ENCODE measurements at regions not wholly inside any gene's neighbourhood (a gene's known extent, or its start where the extent isn't known, plus 50 kb on each side); places are given as distances from the start of the nearest gene placed in this dataset.

DNA sequence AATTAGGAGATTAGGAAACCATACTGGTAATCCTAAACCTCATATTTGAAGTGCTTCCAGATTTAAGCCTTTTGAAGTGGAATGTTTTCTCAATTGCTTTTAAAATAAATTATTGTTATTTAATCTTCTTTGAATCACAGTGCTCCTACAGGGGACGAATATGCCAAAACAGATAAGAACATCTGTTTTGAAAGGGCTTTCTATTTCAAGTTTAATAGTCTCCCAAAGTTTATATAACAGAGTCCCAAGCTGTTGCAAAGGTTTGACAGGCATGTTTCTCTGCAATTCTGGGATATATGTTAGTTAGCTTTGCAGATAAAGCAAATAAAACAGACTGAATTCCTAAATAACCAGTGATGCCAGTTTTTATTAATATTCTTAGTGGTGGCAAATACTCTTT, 803.7 kb downstream of the TLE4 start:
- no peaks in the 10 kb centered on the region for H3K27me3 ChIP-seq
- H3K4me1 ChIP-seq: peaks cover 15% of the 10 kb centered on the region
- H3K27ac ChIP-seq: no peak overlapping the region
- no peak overlapping the region for H3K4me2 ChIP-seq
- no peaks in the 10 kb centered on the region for H3K36me3 ChIP-seq
- H4K20me1 ChIP-seq: no peaks in the 10 kb centered on the region
- no peak overlapping the region for H3K9ac ChIP-seq
- no peak overlapping the region for H3K4me3 ChIP-seq
- no peak for TF ChIP-seq Cebpa-rat (IDR thresholded peaks at IDR 0.05)
- no peaks in the 10 kb centered on the region for H3K9me3 ChIP-seq

DNA sequence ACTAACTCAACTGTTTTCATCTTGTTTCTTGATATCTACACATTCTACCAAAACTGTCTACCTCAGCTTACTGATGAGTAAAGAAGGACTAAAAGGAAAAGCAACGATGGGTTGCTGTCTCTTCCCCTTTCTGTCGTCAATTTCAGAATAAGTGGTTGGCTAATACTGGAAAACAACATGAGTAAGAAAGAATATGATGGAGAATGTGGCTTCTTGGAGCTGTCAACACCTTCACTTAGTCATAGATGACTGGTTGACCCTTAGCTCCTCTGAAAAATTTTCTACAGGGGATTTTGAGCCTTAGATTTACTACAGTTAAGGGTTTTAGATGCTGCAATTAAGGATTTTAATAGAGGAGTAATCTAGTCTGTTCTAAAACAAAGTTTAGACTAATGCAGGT, 797.9 kb downstream of the TLE4 start:
- H4K20me1 ChIP-seq: no peaks in the 10 kb centered on the region
- no peaks in the 10 kb centered on the region for H3K9me3 ChIP-seq
- H3K27ac ChIP-seq: no peak overlapping the region
- no peak overlapping the region for H3K4me3 ChIP-seq
- no peaks in the 10 kb centered on the region for H3K4me1 ChIP-seq
- no peak overlapping the region for H3K9ac ChIP-seq
- H3K36me3 ChIP-seq: no peaks in the 10 kb centered on the region
- no peak overlapping the region for H3K4me2 ChIP-seq
- H3K27me3 ChIP-seq: no peaks in the 10 kb centered on the region
- TF ChIP-seq Cebpa-rat (IDR thresholded peaks at IDR 0.05): no peak

DNA sequence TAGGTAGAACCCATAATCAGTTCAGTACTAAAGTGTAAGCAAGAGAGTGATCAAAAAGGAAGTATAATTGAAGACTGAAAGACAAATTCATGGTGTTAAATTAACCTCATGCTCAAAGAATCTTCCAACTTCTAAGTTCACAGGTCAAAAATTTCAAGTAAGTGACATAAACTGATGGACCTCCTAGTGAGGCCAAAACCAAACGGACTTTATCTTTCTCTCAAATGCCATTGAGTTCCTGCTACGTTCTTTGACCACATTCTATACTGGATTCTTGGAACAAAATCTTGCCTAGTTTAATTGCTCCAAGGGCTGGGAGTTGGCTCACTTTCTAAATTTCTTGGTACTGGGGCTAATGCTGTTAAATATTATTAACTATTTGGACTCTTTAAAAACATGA, 794.9 kb downstream of the TLE4 start:
- H3K36me3 ChIP-seq: no peaks in the 10 kb centered on the region
- no peaks in the 10 kb centered on the region for H4K20me1 ChIP-seq
- TF ChIP-seq Cebpa-rat (IDR thresholded peaks at IDR 0.05): no peak

DNA sequence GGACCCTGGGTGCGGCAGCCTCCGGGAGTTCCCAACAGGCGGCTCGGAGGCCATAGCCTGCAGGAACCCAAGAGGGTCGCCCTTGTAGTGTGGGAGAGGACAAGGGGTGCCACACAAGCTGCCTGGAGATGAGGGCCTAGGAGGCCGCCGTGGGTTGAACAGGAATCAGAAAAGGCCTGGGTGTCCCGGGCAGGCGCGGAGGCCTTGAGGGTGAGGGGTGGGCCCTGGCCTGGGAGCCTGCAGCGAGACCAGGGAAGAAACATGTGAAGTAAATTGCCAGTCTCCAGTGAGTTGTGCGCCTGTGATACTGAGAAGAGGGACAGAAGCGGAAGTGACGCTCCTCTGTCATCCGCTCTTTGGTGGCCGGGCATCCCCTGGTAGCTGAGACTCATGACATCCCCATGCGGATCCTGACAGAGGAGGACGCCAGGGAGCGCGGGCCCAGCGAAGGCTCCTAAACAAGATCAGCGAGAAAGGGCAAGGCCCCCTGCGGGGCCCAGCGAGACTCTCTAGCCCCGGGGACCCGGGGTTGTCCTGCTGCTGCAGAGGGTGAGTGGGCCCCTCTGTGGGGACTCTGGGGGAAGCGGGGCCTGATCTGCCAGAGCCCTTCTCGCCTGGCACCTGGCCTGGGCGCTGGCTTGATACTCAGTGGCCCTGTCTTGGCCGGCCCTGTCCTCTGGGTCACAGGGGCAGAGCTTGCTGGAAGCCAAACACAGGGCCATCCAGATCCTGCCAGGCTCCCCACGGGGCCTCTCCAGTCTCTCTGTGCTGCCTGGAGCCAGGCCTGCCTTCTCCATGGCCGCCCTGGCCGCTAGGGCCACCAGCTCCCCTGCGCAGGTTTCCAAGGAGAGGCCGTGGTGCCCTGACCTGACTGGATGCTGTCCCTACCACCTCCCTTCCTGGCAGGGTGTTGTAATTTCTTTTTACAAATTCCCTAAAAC, 788.4 kb downstream of the TLE4 start:
- Histone ChIP-seq H4K20me1 (no peaks in the 10 kb centered on the region), H3K27me3 (no peaks in the 10 kb centered on the region), H3K9me3 (no peaks in the 10 kb centered on the region), H3K4me2 (no peak overlapping the region), H3K4me3 (no peak overlapping the region), H3K36me3 (no peaks in the 10 kb centered on the region), H3K4me1 (no peaks in the 10 kb centered on the region), H3K27ac (no peak overlapping the region), H3K9ac (no peak overlapping the region)
- no peak for TF ChIP-seq Cebpa-rat (IDR thresholded peaks at IDR 0.05)

More for the DNA sequence above, 794.9 kb downstream of the TLE4 start:
- no peak overlapping the region for H3K9ac ChIP-seq
- no peaks in the 10 kb centered on the region for H3K9me3 ChIP-seq
- H3K4me1 ChIP-seq: no peaks in the 10 kb centered on the region
- H3K4me2 ChIP-seq: no peak overlapping the region
- no peaks in the 10 kb centered on the region for H3K27me3 ChIP-seq
- no peak overlapping the region for H3K4me3 ChIP-seq
- H3K27ac ChIP-seq: no peak overlapping the region

DNA sequence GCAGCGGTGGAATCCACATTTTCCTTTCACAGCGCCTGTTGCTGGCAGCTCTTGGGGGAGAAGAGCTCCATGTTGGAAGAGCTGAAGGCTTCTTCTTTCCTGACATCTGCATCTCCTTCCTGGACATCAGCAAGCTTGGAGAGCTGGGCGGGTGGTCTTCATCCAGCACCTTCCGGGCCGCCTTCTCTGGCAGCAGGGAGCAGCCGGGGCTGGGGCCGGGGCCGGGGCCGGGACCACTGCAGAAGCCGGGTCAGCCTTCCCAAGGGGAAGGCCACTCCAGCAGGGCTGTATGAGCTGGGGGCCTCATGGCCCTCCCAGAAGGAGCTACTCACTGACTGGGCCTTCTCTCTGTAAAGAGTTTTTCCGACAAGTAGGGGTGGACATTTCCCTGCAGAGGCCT, 787.5 kb downstream of the TLE4 start:
- no peak for TF ChIP-seq Cebpa-rat (IDR thresholded peaks at IDR 0.05)
- H4K20me1 ChIP-seq: no peaks in the 10 kb centered on the region
- H3K4me3 ChIP-seq: no peak overlapping the region
- no peaks in the 10 kb centered on the region for H3K4me1 ChIP-seq
- H3K9ac ChIP-seq: no peak overlapping the region
- H3K9me3 ChIP-seq: no peaks in the 10 kb centered on the region
- H3K27ac ChIP-seq: no peak overlapping the region
- H3K4me2 ChIP-seq: no peak overlapping the region
- H3K36me3 ChIP-seq: no peaks in the 10 kb centered on the region
- H3K27me3 ChIP-seq: no peaks in the 10 kb centered on the region

DNA sequence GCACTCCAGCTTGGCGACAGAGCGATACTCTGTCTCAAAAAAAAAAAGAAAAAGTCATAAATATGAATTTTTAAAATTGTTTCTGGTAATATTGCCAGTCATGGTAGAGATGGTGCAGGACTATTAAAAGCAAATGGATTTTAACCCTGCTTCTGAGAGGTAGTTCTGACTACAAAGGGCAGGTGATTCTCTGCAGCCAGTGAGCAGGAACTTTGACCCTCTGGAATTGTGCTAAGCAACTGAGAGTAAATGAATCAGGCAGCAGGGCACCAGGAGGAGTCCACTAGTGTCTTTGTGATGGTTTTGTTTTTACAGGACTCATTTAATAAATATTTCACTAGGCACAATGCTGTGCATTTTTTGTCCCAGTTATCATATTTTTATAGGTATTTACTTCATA, 781.2 kb downstream of the TLE4 start:
- Histone ChIP-seq H4K20me1 (no peaks in the 10 kb centered on the region), H3K4me3 (no peak overlapping the region), H3K9me3 (no peaks in the 10 kb centered on the region), H3K4me1 (no peaks in the 10 kb centered on the region), H3K27ac (no peak overlapping the region), H3K36me3 (no peaks in the 10 kb centered on the region), H3K27me3 (no peaks in the 10 kb centered on the region), H3K4me2 (no peak overlapping the region), H3K9ac (no peak overlapping the region)
- no peak for TF ChIP-seq Cebpa-rat (IDR thresholded peaks at IDR 0.05)

DNA sequence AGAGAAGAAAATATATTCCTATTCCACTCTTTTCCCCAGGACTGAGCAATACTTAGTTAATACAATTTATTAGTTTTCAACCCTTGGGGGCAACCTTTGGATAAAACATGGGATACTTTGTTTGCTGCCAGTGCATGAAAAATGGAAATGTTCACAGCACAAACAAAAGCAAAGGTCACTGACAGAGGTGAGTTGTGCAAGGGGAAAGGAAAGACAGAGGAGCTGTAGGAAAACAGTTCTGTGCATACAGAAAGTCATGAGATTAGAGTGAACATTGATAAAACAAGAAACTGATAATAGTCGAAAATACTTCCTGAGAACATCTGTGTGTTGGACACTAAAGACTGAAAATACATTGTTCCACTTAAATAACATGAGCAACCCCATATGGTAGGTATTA, 779.8 kb downstream of the TLE4 start:
- no peak overlapping the region for H3K27ac ChIP-seq
- no peak for TF ChIP-seq Cebpa-rat (IDR thresholded peaks at IDR 0.05)
- H3K4me3 ChIP-seq: no peak overlapping the region
- no peak overlapping the region for H3K9ac ChIP-seq
- no peaks in the 10 kb centered on the region for H3K36me3 ChIP-seq
- no peak overlapping the region for H3K4me2 ChIP-seq
- H4K20me1 ChIP-seq: no peaks in the 10 kb centered on the region
- no peaks in the 10 kb centered on the region for H3K9me3 ChIP-seq
- no peaks in the 10 kb centered on the region for H3K27me3 ChIP-seq
- H3K4me1 ChIP-seq: no peaks in the 10 kb centered on the region

DNA sequence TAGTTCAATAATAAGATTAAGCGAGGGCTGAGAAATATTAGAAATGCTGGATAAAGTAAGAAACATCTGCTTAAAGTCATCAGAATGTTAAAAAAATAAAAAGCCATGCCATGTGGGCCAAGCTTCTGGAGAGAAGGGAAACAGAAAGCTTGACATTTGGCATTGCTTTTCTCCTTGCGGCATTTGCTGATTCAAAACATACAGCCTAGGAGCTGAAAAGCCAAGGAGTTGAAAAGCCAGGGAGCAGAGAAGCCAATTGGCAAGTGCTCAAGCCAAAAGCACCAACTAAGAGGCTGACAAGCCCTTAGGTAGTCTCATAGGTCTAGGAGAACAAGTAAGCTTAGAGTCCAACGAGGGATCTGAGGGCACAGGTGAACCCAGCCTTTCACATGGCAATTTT, 754.3 kb downstream of the TLE4 start:
- Histone ChIP-seq H3K27ac (no peak overlapping the region), H3K4me3 (no peak overlapping the region), H3K36me3 (no peaks in the 10 kb centered on the region), H3K4me1 (no peaks in the 10 kb centered on the region), H3K9me3 (no peaks in the 10 kb centered on the region), H3K27me3 (no peaks in the 10 kb centered on the region), H3K4me2 (no peak overlapping the region), H4K20me1 (no peaks in the 10 kb centered on the region), H3K9ac (no peak overlapping the region)
- no peak for TF ChIP-seq Cebpa-rat (IDR thresholded peaks at IDR 0.05)

DNA sequence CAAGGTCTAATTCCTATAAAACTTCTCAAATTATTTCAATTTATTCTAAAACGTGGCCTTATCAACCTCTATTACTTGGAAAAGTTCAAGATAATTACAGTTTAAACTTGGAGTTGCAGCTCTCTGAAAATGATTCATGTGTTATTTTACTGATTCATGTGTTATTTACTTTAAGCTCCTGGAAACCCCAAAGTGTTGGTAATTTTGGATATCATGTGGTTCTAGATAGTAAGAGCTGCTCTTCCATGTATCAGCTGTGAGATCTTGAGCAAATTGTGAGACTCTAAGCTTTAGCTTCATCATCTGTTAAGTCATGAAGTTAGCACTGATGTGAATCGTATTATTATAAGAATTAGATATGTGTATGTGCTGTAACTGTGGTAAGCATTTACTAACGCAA, 749.2 kb downstream of the TLE4 start:
- no peaks in the 10 kb centered on the region for H3K4me1 ChIP-seq
- H3K27ac ChIP-seq: no peak overlapping the region
- no peaks in the 10 kb centered on the region for H3K27me3 ChIP-seq

DNA sequence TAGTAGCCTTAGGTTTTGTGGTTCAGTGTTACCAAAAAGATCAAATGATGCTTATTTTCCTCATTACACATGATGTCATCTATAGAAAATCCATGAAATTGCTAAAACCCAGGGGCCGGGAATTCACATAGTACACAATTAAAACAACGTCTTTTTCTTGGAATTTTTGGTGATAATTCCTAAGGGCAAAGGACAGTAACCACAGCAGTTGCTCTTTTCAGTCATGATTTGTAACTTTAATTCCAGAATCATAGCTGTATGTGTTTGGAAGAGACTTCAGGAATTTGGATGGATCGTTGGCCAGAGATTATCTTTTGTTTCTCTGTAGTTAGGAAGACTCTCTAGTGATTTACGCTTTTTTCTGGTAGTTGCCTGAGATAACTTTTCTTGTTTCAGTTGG, 748.7 kb downstream of the TLE4 start:
- no peak overlapping the region for H3K27ac ChIP-seq
- H3K36me3 ChIP-seq: no peaks in the 10 kb centered on the region
- H3K4me3 ChIP-seq: no peak overlapping the region
- no peak overlapping the region for H3K4me2 ChIP-seq
- H3K27me3 ChIP-seq: no peaks in the 10 kb centered on the region
- no peak for TF ChIP-seq Cebpa-rat (IDR thresholded peaks at IDR 0.05)
- H4K20me1 ChIP-seq: no peaks in the 10 kb centered on the region
- no peak overlapping the region for H3K9ac ChIP-seq
- H3K9me3 ChIP-seq: no peaks in the 10 kb centered on the region
- no peaks in the 10 kb centered on the region for H3K4me1 ChIP-seq

More for the DNA sequence above, 749.2 kb downstream of the TLE4 start:
- H4K20me1 ChIP-seq: no peaks in the 10 kb centered on the region
- H3K4me3 ChIP-seq: no peak overlapping the region
- H3K4me2 ChIP-seq: no peak overlapping the region
- no peaks in the 10 kb centered on the region for H3K9me3 ChIP-seq
- H3K36me3 ChIP-seq: no peaks in the 10 kb centered on the region
- no peak for TF ChIP-seq Cebpa-rat (IDR thresholded peaks at IDR 0.05)
- H3K9ac ChIP-seq: no peak overlapping the region

All from BLaER1 (cell line).